ENCODE measurements at regions not wholly inside any gene's neighbourhood (a gene's known extent, or its start where the extent isn't known, plus 50 kb on each side); places are given as distances from the start of the nearest gene placed in this dataset.

- no peak for TF ChIP-seq POLR2AphosphoS5 (IDR thresholded peaks at IDR 0.05; ENCODE audit: low read depth, low read length)
- TF ChIP-seq SIN3A (IDR thresholded peaks at IDR 0.05; ENCODE audit: borderline replicate concordance, insufficient read depth, low read length) = no peak
These were observed 300.2 kb upstream of the IRX5 start for GRCh38 chr16:54630284-54630967.
